ENCODE measurements at regions not wholly inside any gene's neighbourhood (a gene's known extent, or its start where the extent isn't known, plus 50 kb on each side); places are given as distances from the start of the nearest gene placed in this dataset.

GRCh38 chr16:64419832-64420231, 702.0 kb downstream of the CDH11 start:
- no peak for TF ChIP-seq CEBPB (IDR thresholded peaks at IDR 0.05)
- no peak for TF ChIP-seq NFIC (IDR thresholded peaks at IDR 0.05)
- TF ChIP-seq ZBTB7A (IDR thresholded peaks at IDR 0.05; ENCODE audit: low read depth): no peak

GRCh38 chr16:64417711-64418227, 704.1 kb downstream of the CDH11 start:
- no peak for TF ChIP-seq ZBTB7A (IDR thresholded peaks at IDR 0.05; ENCODE audit: low read depth)
- no peak for TF ChIP-seq CEBPB (IDR thresholded peaks at IDR 0.05)
- TF ChIP-seq EP300 (IDR thresholded peaks at IDR 0.05; ENCODE audit: borderline replicate concordance): no peak
- TF ChIP-seq CREB1 (IDR thresholded peaks at IDR 0.05; ENCODE audit: low read depth): no peak

GRCh38 chr16:64416216-64417005, 705.5 kb downstream of the CDH11 start:
- no peak for TF ChIP-seq NFIC (IDR thresholded peaks at IDR 0.05)
- no peak for TF ChIP-seq ZBTB7A (IDR thresholded peaks at IDR 0.05; ENCODE audit: low read depth)
- TF ChIP-seq CEBPB (IDR thresholded peaks at IDR 0.05): no peak
- TF ChIP-seq CREB1 (IDR thresholded peaks at IDR 0.05; ENCODE audit: low read depth): no peak
- no peak for TF ChIP-seq MAX (IDR thresholded peaks at IDR 0.05)
- no peak for TF ChIP-seq EP300 (IDR thresholded peaks at IDR 0.05; ENCODE audit: borderline replicate concordance)
- TF ChIP-seq USF1 (IDR thresholded peaks at IDR 0.05): no peak
- no peak for TF ChIP-seq TAF1 (IDR thresholded peaks at IDR 0.05; ENCODE audit: low read depth)
- TF ChIP-seq YY1 (IDR thresholded peaks at IDR 0.05; ENCODE audit: low read depth): no peak
- TF ChIP-seq TEAD4 (IDR thresholded peaks at IDR 0.05): no peak
- TF ChIP-seq RAD21 (IDR thresholded peaks at IDR 0.05; ENCODE audit: low read depth): no peak
- TF ChIP-seq REST (IDR thresholded peaks at IDR 0.05; ENCODE audit: low read depth): no peak
- no peak for TF ChIP-seq FOXM1 (IDR thresholded peaks at IDR 0.05; ENCODE audit: borderline replicate concordance, low read depth)
- TF ChIP-seq TCF12 (IDR thresholded peaks at IDR 0.05; ENCODE audit: low read depth): no peak

GRCh38 chr16:64412578-64413280, 709.1 kb downstream of the CDH11 start:
- no peak for TF ChIP-seq EGR1 (IDR thresholded peaks at IDR 0.05)
- no peak for TF ChIP-seq TAF1 (IDR thresholded peaks at IDR 0.05; ENCODE audit: low read depth)
- TF ChIP-seq NFIC (IDR thresholded peaks at IDR 0.05): no peak
- no peak for TF ChIP-seq CEBPB (IDR thresholded peaks at IDR 0.05)
- TF ChIP-seq YY1 (IDR thresholded peaks at IDR 0.05; ENCODE audit: low read depth): no peak
- TF ChIP-seq CREB1 (IDR thresholded peaks at IDR 0.05; ENCODE audit: low read depth): no peak
- TF ChIP-seq TCF12 (IDR thresholded peaks at IDR 0.05; ENCODE audit: low read depth): no peak
- TF ChIP-seq EP300 (IDR thresholded peaks at IDR 0.05; ENCODE audit: borderline replicate concordance): no peak
- no peak for TF ChIP-seq ZBTB7A (IDR thresholded peaks at IDR 0.05; ENCODE audit: low read depth)

- no peak for TF ChIP-seq MAX (IDR thresholded peaks at IDR 0.05)
Observed at GRCh38 chr16:64410306-64410705, 711.6 kb downstream of the CDH11 start.

- TF ChIP-seq EP300 (IDR thresholded peaks at IDR 0.05; ENCODE audit: borderline replicate concordance) (no peak), RAD21 (IDR thresholded peaks at IDR 0.05; ENCODE audit: low read depth) (no peak), CREB1 (IDR thresholded peaks at IDR 0.05; ENCODE audit: low read depth) (no peak), FOXM1 (IDR thresholded peaks at IDR 0.05; ENCODE audit: borderline replicate concordance, low read depth) (no peak), TEAD4 (IDR thresholded peaks at IDR 0.05) (no peak), USF1 (IDR thresholded peaks at IDR 0.05) (no peak), CEBPB (IDR thresholded peaks at IDR 0.05) (no peak), EGR1 (IDR thresholded peaks at IDR 0.05) (no peak), YY1 (IDR thresholded peaks at IDR 0.05; ENCODE audit: low read depth) (no peak), REST (IDR thresholded peaks at IDR 0.05; ENCODE audit: low read depth) (no peak), ZBTB7A (IDR thresholded peaks at IDR 0.05; ENCODE audit: low read depth) (no peak)
Observed at GRCh38 chr16:64409783-64410210, 712.1 kb downstream of the CDH11 start.
